ENCODE measurements at regions not wholly inside any gene's neighbourhood (a gene's known extent, or its start where the extent isn't known, plus 50 kb on each side); places are given as distances from the start of the nearest gene placed in this dataset.

DNA sequence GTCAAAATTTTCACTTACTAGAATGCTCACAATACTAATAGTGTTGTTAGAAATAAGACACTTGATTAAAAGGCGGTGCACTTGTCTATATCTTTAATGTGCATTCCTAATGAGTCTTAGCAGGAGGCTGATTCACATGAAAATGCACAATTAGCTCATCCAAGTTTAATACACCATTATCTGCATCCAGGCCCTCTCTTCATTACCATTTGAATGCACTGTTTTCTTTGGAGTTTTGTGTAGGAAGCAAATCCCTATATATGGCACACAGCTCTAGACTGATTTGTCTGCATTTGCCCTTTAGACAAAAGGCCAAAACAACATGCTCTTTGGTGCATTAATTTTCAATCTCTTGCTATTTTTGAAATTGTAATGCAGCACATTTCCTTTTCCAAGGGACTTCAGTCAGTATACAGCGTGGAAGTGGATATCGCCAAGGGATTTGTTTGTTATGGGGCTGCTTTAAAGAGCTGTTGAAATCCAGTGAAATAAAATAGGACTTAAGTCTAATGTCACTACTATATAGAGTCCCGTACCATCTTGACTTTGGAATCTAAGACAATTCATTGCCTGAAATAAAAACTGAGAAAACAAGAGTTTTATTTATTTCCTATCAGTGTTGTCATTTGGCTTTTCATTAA, 257.6 kb upstream of the CPHXL start:
- Mint-ChIP-seq H3K4me1 (ENCODE audit: low read depth, unreplicated experiment) (no peaks in the 10 kb centered on the region), H3K36me3 (ENCODE audit: insufficient read depth, unreplicated experiment) (no peaks in the 10 kb centered on the region), H3K9me3 (ENCODE audit: low read depth, unreplicated experiment) (peaks cover 5% of the 10 kb centered on the region), H3K4me3 (ENCODE audit: low read depth, unreplicated experiment) (no peak overlapping the region), H3K27ac (ENCODE audit: unreplicated experiment) (no peak overlapping the region), H3K27me3 (ENCODE audit: unreplicated experiment) (no peaks in the 10 kb centered on the region)
- BruUV-seq (replicated peaks), result no TSS peak
- intact Hi-C loops (cut with micrococcal nuclease; ENCODE audit: unreplicated experiment), result no loop called here
- DNase-seq, result no peak
- TF ChIP-seq, protein P1, sequence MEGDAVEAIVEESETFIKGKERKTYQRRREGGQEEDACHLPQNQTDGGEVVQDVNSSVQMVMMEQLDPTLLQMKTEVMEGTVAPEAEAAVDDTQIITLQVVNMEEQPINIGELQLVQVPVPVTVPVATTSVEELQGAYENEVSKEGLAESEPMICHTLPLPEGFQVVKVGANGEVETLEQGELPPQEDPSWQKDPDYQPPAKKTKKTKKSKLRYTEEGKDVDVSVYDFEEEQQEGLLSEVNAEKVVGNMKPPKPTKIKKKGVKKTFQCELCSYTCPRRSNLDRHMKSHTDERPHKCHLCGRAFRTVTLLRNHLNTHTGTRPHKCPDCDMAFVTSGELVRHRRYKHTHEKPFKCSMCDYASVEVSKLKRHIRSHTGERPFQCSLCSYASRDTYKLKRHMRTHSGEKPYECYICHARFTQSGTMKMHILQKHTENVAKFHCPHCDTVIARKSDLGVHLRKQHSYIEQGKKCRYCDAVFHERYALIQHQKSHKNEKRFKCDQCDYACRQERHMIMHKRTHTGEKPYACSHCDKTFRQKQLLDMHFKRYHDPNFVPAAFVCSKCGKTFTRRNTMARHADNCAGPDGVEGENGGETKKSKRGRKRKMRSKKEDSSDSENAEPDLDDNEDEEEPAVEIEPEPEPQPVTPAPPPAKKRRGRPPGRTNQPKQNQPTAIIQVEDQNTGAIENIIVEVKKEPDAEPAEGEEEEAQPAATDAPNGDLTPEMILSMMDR (IDR thresholded peaks at IDR 0.05; ENCODE audit: unreplicated experiment), result no peak
- CTCF ChIA-PET, result no interaction called here

DNA sequence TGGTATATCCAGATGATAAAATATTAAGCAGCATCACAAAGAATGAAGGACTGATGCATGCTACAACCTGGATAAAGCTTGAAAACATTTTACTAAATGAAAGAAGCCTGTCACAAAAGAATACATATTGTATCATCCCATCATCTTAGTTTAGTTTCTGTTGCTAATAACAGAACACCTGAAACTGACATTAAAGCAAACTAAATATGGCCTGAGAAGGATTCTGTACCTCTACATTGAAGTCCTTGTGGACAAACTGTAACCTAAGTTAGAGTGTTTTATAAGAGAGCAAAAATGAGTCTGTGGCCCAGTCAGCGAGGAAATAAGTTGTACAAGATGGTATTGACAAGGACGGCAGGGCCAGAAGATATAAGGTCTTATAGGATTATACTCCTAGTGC, 261.0 kb upstream of the CPHXL start:
- H3K4me1 Mint-ChIP-seq (ENCODE audit: low read depth, unreplicated experiment), result no peaks in the 10 kb centered on the region
- CTCF ChIA-PET, result no interaction called here
- TF ChIP-seq, protein P1 (IDR thresholded peaks at IDR 0.05; ENCODE audit: unreplicated experiment), result no peak
- DNase-seq, result no peak
- H3K27ac Mint-ChIP-seq (ENCODE audit: unreplicated experiment), result no peak overlapping the region
- H3K4me3 Mint-ChIP-seq (ENCODE audit: low read depth, unreplicated experiment), result no peak overlapping the region
- H3K9me3 Mint-ChIP-seq (ENCODE audit: low read depth, unreplicated experiment), result peaks cover 7% of the 10 kb centered on the region
- intact Hi-C loops (cut with micrococcal nuclease; ENCODE audit: unreplicated experiment), result no loop called here
- H3K27me3 Mint-ChIP-seq (ENCODE audit: unreplicated experiment), result no peaks in the 10 kb centered on the region
- no TSS peak for BruUV-seq (replicated peaks)
- H3K36me3 Mint-ChIP-seq (ENCODE audit: insufficient read depth, unreplicated experiment), result no peaks in the 10 kb centered on the region

DNA sequence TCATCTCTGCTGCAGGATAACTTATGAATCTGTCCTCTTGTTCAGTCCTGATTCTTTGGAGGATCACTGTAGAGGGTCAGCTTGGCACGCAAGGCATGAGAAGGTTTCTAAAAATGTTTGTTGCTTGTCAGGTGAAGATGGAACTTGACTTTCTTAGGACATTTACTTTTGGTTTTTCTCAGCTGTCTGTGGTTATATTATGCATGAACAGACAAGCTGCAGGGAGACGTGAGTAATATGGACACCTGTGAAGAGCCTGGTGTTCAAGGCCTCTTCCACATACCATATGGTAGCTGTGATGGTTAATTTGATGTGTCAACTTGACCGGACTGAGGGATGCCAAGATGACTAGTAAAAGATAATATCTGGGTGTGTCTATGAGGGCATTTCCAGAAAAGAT, 270.2 kb upstream of the CPHXL start:
- H3K27ac Mint-ChIP-seq (ENCODE audit: unreplicated experiment), result no peak overlapping the region
- intact Hi-C loops (cut with micrococcal nuclease; ENCODE audit: unreplicated experiment), result no loop called here
- CTCF ChIA-PET, result no interaction called here
- H3K4me3 Mint-ChIP-seq (ENCODE audit: low read depth, unreplicated experiment), result no peak overlapping the region
- BruUV-seq (replicated peaks), result no TSS peak
- H3K4me1 Mint-ChIP-seq (ENCODE audit: low read depth, unreplicated experiment), result no peaks in the 10 kb centered on the region
- no peaks in the 10 kb centered on the region for H3K36me3 Mint-ChIP-seq (ENCODE audit: insufficient read depth, unreplicated experiment)
- TF ChIP-seq, protein P1 (IDR thresholded peaks at IDR 0.05; ENCODE audit: unreplicated experiment), result no peak
- DNase-seq, result no peak
- H3K9me3 Mint-ChIP-seq (ENCODE audit: low read depth, unreplicated experiment), result peaks cover 9% of the 10 kb centered on the region
- no peaks in the 10 kb centered on the region for H3K27me3 Mint-ChIP-seq (ENCODE audit: unreplicated experiment)

DNA sequence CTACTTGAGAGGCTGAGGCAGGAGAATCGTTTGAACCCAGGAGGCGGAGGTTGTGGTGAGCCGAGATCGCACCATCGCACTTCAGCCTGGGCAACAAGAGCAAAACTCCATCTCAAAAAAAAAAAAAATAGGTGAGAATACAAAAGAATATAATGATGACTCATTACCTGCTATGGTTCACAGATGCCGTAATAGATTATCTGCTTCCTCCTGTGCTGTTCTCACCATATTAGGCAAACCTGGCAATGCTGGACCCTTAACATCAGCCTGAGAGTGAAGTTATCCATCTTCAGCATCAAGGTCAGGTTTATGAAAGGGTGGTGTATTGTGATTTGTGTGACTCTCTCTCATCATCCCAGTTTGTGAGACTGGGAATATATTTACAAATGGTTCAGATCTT, 271.3 kb upstream of the CPHXL start:
- TF ChIP-seq, protein P1 (IDR thresholded peaks at IDR 0.05; ENCODE audit: unreplicated experiment), result no peak
- intact Hi-C loops (cut with micrococcal nuclease; ENCODE audit: unreplicated experiment), result no loop called here
- CTCF ChIA-PET, result no interaction called here
- no TSS peak for BruUV-seq (replicated peaks)
- Mint-ChIP-seq H3K27ac (ENCODE audit: unreplicated experiment) (no peak overlapping the region), H3K9me3 (ENCODE audit: low read depth, unreplicated experiment) (peaks cover 9% of the 10 kb centered on the region), H3K4me3 (ENCODE audit: low read depth, unreplicated experiment) (no peak overlapping the region), H3K36me3 (ENCODE audit: insufficient read depth, unreplicated experiment) (no peaks in the 10 kb centered on the region), H3K27me3 (ENCODE audit: unreplicated experiment) (peaks cover 3% of the 10 kb centered on the region), H3K4me1 (ENCODE audit: low read depth, unreplicated experiment) (no peaks in the 10 kb centered on the region)
- DNase-seq, result no peak

Data from Calu3 (cell line).